Memory B cell (primary cell): ENCODE measurements at regions not wholly inside any gene's neighbourhood (a gene's known extent, or its start where the extent isn't known, plus 50 kb on each side); places are given as distances from the start of the nearest gene placed in this dataset.

Experiments
- ATAC-seq: fragments of 150-1000 bp; cut with Tn5 transposase; 2 replicates; pipeline ENCODE4 v1.10.0; 2021; ENCODE audit warnings: low read depth, mild to moderate bottlenecking, moderate library complexity
- DNase-seq, 2 donors: peaks; one replicate each; pipeline ENCODE4 v3.0.0; 2022; ENCODE audit warnings: low spot score in 2 of 2
- H3K27ac Mint-ChIP-seq: one replicate; pipeline ENCODE4 v1.8.0; 2022; ENCODE audit warnings: mild to moderate bottlenecking, moderate library complexity, mixed read lengths
- H3K27me3 Mint-ChIP-seq: one replicate; pipeline ENCODE4 v1.8.0; 2022; ENCODE audit warnings: mixed read lengths
- H3K36me3 Mint-ChIP-seq: one replicate; pipeline ENCODE4 v1.8.0; 2022; ENCODE audit warnings: mild to moderate bottlenecking, mixed read lengths
- H3K4me1 Mint-ChIP-seq: one replicate; pipeline ENCODE4 v1.8.0; 2022; ENCODE audit warnings: mixed read lengths
- H3K4me3 Mint-ChIP-seq: one replicate; pipeline ENCODE4 v1.8.0; 2022; ENCODE audit warnings: mild to moderate bottlenecking, moderate library complexity, mixed read lengths
- H3K9me3 Mint-ChIP-seq: one replicate; pipeline ENCODE4 v1.8.0; 2022; ENCODE audit warnings: mixed read lengths

- ATAC-seq (no peak), DNase-seq (no peak)
- no peak overlapping the region for H3K4me3 Mint-ChIP-seq
- no peak overlapping the region for H3K27ac Mint-ChIP-seq
- H3K9me3 Mint-ChIP-seq = no peaks in the 10 kb centered on the region
- no peaks in the 10 kb centered on the region for H3K4me1 Mint-ChIP-seq
- H3K36me3 Mint-ChIP-seq = no peaks in the 10 kb centered on the region
- peaks cover 19% of the 10 kb centered on the region for H3K27me3 Mint-ChIP-seq
Measured at GRCh38 chr2:13019781-13020180, 303.0 kb downstream of the TRIB2 start.

GRCh38 chr2:13020469-13020868 lies 303.7 kb downstream of the TRIB2 start:
- Mint-ChIP-seq H3K9me3 (no peaks in the 10 kb centered on the region), H3K27me3 (peaks cover 19% of the 10 kb centered on the region), H3K4me1 (no peaks in the 10 kb centered on the region), H3K36me3 (no peaks in the 10 kb centered on the region), H3K4me3 (no peak overlapping the region), H3K27ac (no peak overlapping the region)
- no peak for ATAC-seq
- DNase-seq = no peak

- H3K36me3 Mint-ChIP-seq = no peaks in the 10 kb centered on the region
- H3K27me3 Mint-ChIP-seq = peaks cover 15% of the 10 kb centered on the region
- no peaks in the 10 kb centered on the region for H3K4me1 Mint-ChIP-seq
- no peaks in the 10 kb centered on the region for H3K9me3 Mint-ChIP-seq
- no peak overlapping the region for H3K27ac Mint-ChIP-seq
- DNase-seq = no peak
- H3K4me3 Mint-ChIP-seq = no peak overlapping the region
- ATAC-seq = no peak
Measured at GRCh38 chr2:13021470-13021957, 304.8 kb downstream of the TRIB2 start.

GRCh38 chr2:13030606-13031005 lies 313.9 kb downstream of the TRIB2 start:
- H3K4me3 Mint-ChIP-seq = no peak overlapping the region
- H3K36me3 Mint-ChIP-seq = no peaks in the 10 kb centered on the region
- ATAC-seq (no peak), DNase-seq (no peak)
- H3K4me1 Mint-ChIP-seq = no peaks in the 10 kb centered on the region
- H3K9me3 Mint-ChIP-seq = peaks cover 2% of the 10 kb centered on the region
- H3K27ac Mint-ChIP-seq = no peak overlapping the region
- H3K27me3 Mint-ChIP-seq = peaks cover 7% of the 10 kb centered on the region

- no peak for ATAC-seq
- no peak for DNase-seq
- peaks cover 4% of the 10 kb centered on the region for H3K27me3 Mint-ChIP-seq
- H3K9me3 Mint-ChIP-seq = no peaks in the 10 kb centered on the region
- H3K27ac Mint-ChIP-seq = no peak overlapping the region
- H3K4me1 Mint-ChIP-seq = no peaks in the 10 kb centered on the region
- H3K4me3 Mint-ChIP-seq = no peak overlapping the region
- no peaks in the 10 kb centered on the region for H3K36me3 Mint-ChIP-seq
Measured at GRCh38 chr2:13034861-13035260, 318.1 kb downstream of the TRIB2 start.

GRCh38 chr2:13035866-13036265 lies 319.1 kb downstream of the TRIB2 start:
- Mint-ChIP-seq H3K4me3 (no peak overlapping the region), H3K9me3 (peaks cover 2% of the 10 kb centered on the region), H3K4me1 (no peaks in the 10 kb centered on the region), H3K27ac (no peak overlapping the region), H3K27me3 (peaks cover 2% of the 10 kb centered on the region), H3K36me3 (no peaks in the 10 kb centered on the region)
- DNase-seq (no peak), ATAC-seq (no peak)

- no peaks in the 10 kb centered on the region for H3K4me1 Mint-ChIP-seq
- no peak overlapping the region for H3K4me3 Mint-ChIP-seq
- DNase-seq = no peak
- ATAC-seq = no peak
- peaks cover 8% of the 10 kb centered on the region for H3K9me3 Mint-ChIP-seq
- H3K36me3 Mint-ChIP-seq = no peaks in the 10 kb centered on the region
- H3K27ac Mint-ChIP-seq = no peak overlapping the region
- peaks cover 6% of the 10 kb centered on the region for H3K27me3 Mint-ChIP-seq
Measured at GRCh38 chr2:13040043-13040442, 323.3 kb downstream of the TRIB2 start.

- no peak for DNase-seq
- Mint-ChIP-seq H3K27me3 (peaks cover 7% of the 10 kb centered on the region), H3K9me3 (no peaks in the 10 kb centered on the region), H3K36me3 (no peaks in the 10 kb centered on the region), H3K27ac (no peak overlapping the region), H3K4me3 (no peak overlapping the region), H3K4me1 (no peaks in the 10 kb centered on the region)
- ATAC-seq = no peak
Measured at GRCh38 chr2:13046557-13047165, 329.9 kb downstream of the TRIB2 start.

GRCh38 chr2:13050764-13051163 lies 334.0 kb downstream of the TRIB2 start:
- no peaks in the 10 kb centered on the region for H3K9me3 Mint-ChIP-seq
- H3K36me3 Mint-ChIP-seq = no peaks in the 10 kb centered on the region
- no peak overlapping the region for H3K4me3 Mint-ChIP-seq
- H3K4me1 Mint-ChIP-seq = no peaks in the 10 kb centered on the region
- DNase-seq (no peak), ATAC-seq (no peak)
- H3K27me3 Mint-ChIP-seq = peaks cover 7% of the 10 kb centered on the region
- no peak overlapping the region for H3K27ac Mint-ChIP-seq

- Mint-ChIP-seq H3K27ac (no peak overlapping the region), H3K4me3 (no peak overlapping the region), H3K27me3 (peaks cover 4% of the 10 kb centered on the region), H3K4me1 (no peaks in the 10 kb centered on the region), H3K36me3 (no peaks in the 10 kb centered on the region), H3K9me3 (no peaks in the 10 kb centered on the region)
- ATAC-seq = no peak
- no peak for DNase-seq
Measured at GRCh38 chr2:13052547-13052946, 335.8 kb downstream of the TRIB2 start.

- no peak for DNase-seq
- H3K36me3 Mint-ChIP-seq = no peaks in the 10 kb centered on the region
- H3K27me3 Mint-ChIP-seq = peaks cover 6% of the 10 kb centered on the region
- no peaks in the 10 kb centered on the region for H3K9me3 Mint-ChIP-seq
- no peaks in the 10 kb centered on the region for H3K4me1 Mint-ChIP-seq
- no peak overlapping the region for H3K27ac Mint-ChIP-seq
- no peak overlapping the region for H3K4me3 Mint-ChIP-seq
- ATAC-seq = no peak
Measured at GRCh38 chr2:13056259-13056843, 339.6 kb downstream of the TRIB2 start.

GRCh38 chr2:13057671-13058070 lies 340.9 kb downstream of the TRIB2 start:
- H3K9me3 Mint-ChIP-seq = no peaks in the 10 kb centered on the region
- ATAC-seq = no peak
- H3K4me3 Mint-ChIP-seq = no peak overlapping the region
- no peaks in the 10 kb centered on the region for H3K36me3 Mint-ChIP-seq
- no peak for DNase-seq
- H3K27me3 Mint-ChIP-seq = peaks cover 6% of the 10 kb centered on the region
- H3K4me1 Mint-ChIP-seq = no peaks in the 10 kb centered on the region
- no peak overlapping the region for H3K27ac Mint-ChIP-seq

GRCh38 chr2:13066676-13067075 lies 349.9 kb downstream of the TRIB2 start:
- Mint-ChIP-seq H3K4me1 (no peaks in the 10 kb centered on the region), H3K9me3 (peaks cover 2% of the 10 kb centered on the region), H3K4me3 (no peak overlapping the region), H3K36me3 (no peaks in the 10 kb centered on the region), H3K27ac (no peak overlapping the region), H3K27me3 (peaks cover 3% of the 10 kb centered on the region)
- no peak for ATAC-seq
- DNase-seq = no peak

GRCh38 chr2:13067508-13067907 lies 350.8 kb downstream of the TRIB2 start:
- no peaks in the 10 kb centered on the region for H3K36me3 Mint-ChIP-seq
- DNase-seq (no peak), ATAC-seq (no peak)
- no peak overlapping the region for H3K4me3 Mint-ChIP-seq
- peaks cover 4% of the 10 kb centered on the region for H3K9me3 Mint-ChIP-seq
- no peak overlapping the region for H3K27ac Mint-ChIP-seq
- peaks cover 3% of the 10 kb centered on the region for H3K27me3 Mint-ChIP-seq
- no peaks in the 10 kb centered on the region for H3K4me1 Mint-ChIP-seq

GRCh38 chr2:13089971-13090370 lies 373.2 kb downstream of the TRIB2 start:
- Mint-ChIP-seq H3K27ac (no peak overlapping the region), H3K27me3 (peaks cover 9% of the 10 kb centered on the region), H3K9me3 (no peaks in the 10 kb centered on the region), H3K4me1 (no peaks in the 10 kb centered on the region), H3K4me3 (no peak overlapping the region), H3K36me3 (no peaks in the 10 kb centered on the region)
- no peak for DNase-seq
- ATAC-seq = no peak
